Tibial nerve (tissue), 4 donors: ENCODE measurements at regions not wholly inside any gene's neighbourhood (a gene's known extent, or its start where the extent isn't known, plus 50 kb on each side); places are given as distances from the start of the nearest gene placed in this dataset.

Source experiments
- EP300 ChIP-seq, 2 donors: sonication (generic); formaldehyde crosslinking; IDR thresholded peaks; one replicate each; pipeline ENCODE4 v1.6.1; 2017; ENCODE audit warnings: antibody characterized with exemption in 2 of 2, mild to moderate bottlenecking in 1 of 2
- POLR2A ChIP-seq, 2 donors: fragments of 450-650 bp; IDR thresholded peaks; one replicate each; pipeline ENCODE4 v1.6.1; 2017; ENCODE audit warnings: antibody characterized with exemption in 2 of 2, mild to moderate bottlenecking in 2 of 2, moderate library complexity in 2 of 2
- TF ChIP-seq, protein P1 (sequence below), 5 experiments: fragments of 200-600 bp in 3 of 5; fragments of 450-650 bp in 2 of 5; sonication (generic) in 3 of 5; IDR thresholded peaks; one replicate each; pipeline ENCODE4 v1.5.1; 2016 to 2019; ENCODE audit warnings: antibody characterized with exemption in 5 of 5, mild to moderate bottlenecking in 3 of 5, moderate library complexity in 2 of 5

GRCh38 chr16:17572145-17572544 is 101.4 kb upstream of the XYLT1 start:
- TF ChIP-seq POLR2A (IDR thresholded peaks at IDR 0.05), result no peak
- TF ChIP-seq, protein P1, sequence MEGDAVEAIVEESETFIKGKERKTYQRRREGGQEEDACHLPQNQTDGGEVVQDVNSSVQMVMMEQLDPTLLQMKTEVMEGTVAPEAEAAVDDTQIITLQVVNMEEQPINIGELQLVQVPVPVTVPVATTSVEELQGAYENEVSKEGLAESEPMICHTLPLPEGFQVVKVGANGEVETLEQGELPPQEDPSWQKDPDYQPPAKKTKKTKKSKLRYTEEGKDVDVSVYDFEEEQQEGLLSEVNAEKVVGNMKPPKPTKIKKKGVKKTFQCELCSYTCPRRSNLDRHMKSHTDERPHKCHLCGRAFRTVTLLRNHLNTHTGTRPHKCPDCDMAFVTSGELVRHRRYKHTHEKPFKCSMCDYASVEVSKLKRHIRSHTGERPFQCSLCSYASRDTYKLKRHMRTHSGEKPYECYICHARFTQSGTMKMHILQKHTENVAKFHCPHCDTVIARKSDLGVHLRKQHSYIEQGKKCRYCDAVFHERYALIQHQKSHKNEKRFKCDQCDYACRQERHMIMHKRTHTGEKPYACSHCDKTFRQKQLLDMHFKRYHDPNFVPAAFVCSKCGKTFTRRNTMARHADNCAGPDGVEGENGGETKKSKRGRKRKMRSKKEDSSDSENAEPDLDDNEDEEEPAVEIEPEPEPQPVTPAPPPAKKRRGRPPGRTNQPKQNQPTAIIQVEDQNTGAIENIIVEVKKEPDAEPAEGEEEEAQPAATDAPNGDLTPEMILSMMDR (IDR thresholded peaks at IDR 0.05), result no peak
- TF ChIP-seq EP300 (IDR thresholded peaks at IDR 0.05), result no peak
